Thoracic aorta (tissue), 2 donors: ENCODE measurements at regions not wholly inside any gene's neighbourhood (a gene's known extent, or its start where the extent isn't known, plus 50 kb on each side); places are given as distances from the start of the nearest gene placed in this dataset.
A peak's percentile ranks its signal among the peaks of the same experiment; 100 is the strongest.
"Not testable (repeated sequence)": the region's sequence is repeated elsewhere in the genome, so short reads cannot be mapped to it uniquely, and the experiment has no call there.

Experiments
- ATAC-seq: fragments of 150-250 bp; one replicate; pipeline ENCODE4 v1.8.0; 2017; ENCODE audit warnings: low read depth; ENCODE audit not compliant: insufficient number of reproducible peaks, low FRiP score
- DNase-seq: peaks from one replicate; pipeline ENCODE4 v3.0.0-alpha.2; 2020; ENCODE audit warnings: low spot score
- H3K27ac ChIP-seq, 2 donors: fragments of 200-600 bp; sonication (generic); 1 replicate in 1 of 2; 2 replicates in 1 of 2; pipeline ENCODE4 v1.5.1; 2016; ENCODE audit warnings: mild to moderate bottlenecking in 2 of 2, moderate library complexity in 2 of 2
- H3K27me3 ChIP-seq: fragments of 200-600 bp; sonication (generic); replicated peaks from 2 replicates; pipeline ENCODE4 v1.6.0; 2016; ENCODE audit warnings: mild to moderate bottlenecking; ENCODE audit not compliant: insufficient read depth
- H3K36me3 ChIP-seq: fragments of 200-600 bp; sonication (generic); one replicate; pipeline ENCODE4 v1.5.1; 2016
- H3K4me1 ChIP-seq, 2 donors: fragments of 200-600 bp; sonication (generic); 1 replicate in 1 of 2; 2 replicates in 1 of 2; pipeline versions ENCODE4 v1.5.1 to v1.6.0; 2016; ENCODE audit warnings: low read depth in 2 of 2, mild to moderate bottlenecking in 1 of 2; ENCODE audit not compliant: control insufficient read depth in 1 of 2
- H3K4me3 ChIP-seq: fragments of 200-600 bp; sonication (generic); 2 replicates; pipeline ENCODE4 v1.5.1; 2016; ENCODE audit warnings: mild to moderate bottlenecking
- H3K9me3 ChIP-seq: fragments of 200-600 bp; sonication (generic); 2 replicates; pipeline ENCODE4 v1.5.1; 2016
- CTCF ChIP-seq: fragments of 200-600 bp; sonication (generic); IDR thresholded peaks from one replicate; pipeline ENCODE4 v1.5.1; 2019; ENCODE audit warnings: antibody characterized with exemption

- DNase-seq = no peak
Observed at GRCh38 chr3:61371123-61371522, 119.9 kb upstream of the FHIT start.

GRCh38 chr3:61372723-61373122 lies 121.5 kb upstream of the FHIT start:
- Histone ChIP-seq H3K4me3 (no peak overlapping the region), H3K9me3 (no peaks in the 10 kb centered on the region), H3K36me3 (no peaks in the 10 kb centered on the region), H3K27ac (no peak overlapping the region), H3K27me3 (no peaks in the 10 kb centered on the region), H3K4me1 (no peaks in the 10 kb centered on the region)
- TF ChIP-seq CTCF = no peak
- DNase-seq = no peak
- ATAC-seq = no peak

More at GRCh38 chr3:61371123-61371522, 119.9 kb upstream of the FHIT start:
- H3K4me3 ChIP-seq = no peak overlapping the region
- TF ChIP-seq CTCF = no peak
- no peaks in the 10 kb centered on the region for H3K4me1 ChIP-seq
- H3K36me3 ChIP-seq = no peaks in the 10 kb centered on the region
- no peak overlapping the region for H3K27ac ChIP-seq
- ATAC-seq = no peak
- H3K9me3 ChIP-seq = no peaks in the 10 kb centered on the region
- H3K27me3 ChIP-seq = no peaks in the 10 kb centered on the region

GRCh38 chr3:61378311-61378710 lies 127.1 kb upstream of the FHIT start:
- no peak overlapping the region for H3K4me3 ChIP-seq
- H3K4me1 ChIP-seq = no peaks in the 10 kb centered on the region
- DNase-seq = no peak
- H3K36me3 ChIP-seq = no peaks in the 10 kb centered on the region
- ATAC-seq = no peak
- H3K27me3 ChIP-seq = no peaks in the 10 kb centered on the region
- no peak overlapping the region for H3K27ac ChIP-seq
- no peaks in the 10 kb centered on the region for H3K9me3 ChIP-seq
- TF ChIP-seq CTCF = no peak

- ATAC-seq (no peak), DNase-seq (no peak)
- Histone ChIP-seq H3K36me3 (no peaks in the 10 kb centered on the region), H3K27ac (no peak overlapping the region), H3K4me1 (no peaks in the 10 kb centered on the region), H3K9me3 (no peaks in the 10 kb centered on the region), H3K27me3 (no peaks in the 10 kb centered on the region), H3K4me3 (no peak overlapping the region)
- TF ChIP-seq CTCF = peak; percentile 35
Observed at GRCh38 chr3:61381745-61382392, 130.6 kb upstream of the FHIT start.

GRCh38 chr3:61387817-61388216 lies 136.6 kb upstream of the FHIT start:
- TF ChIP-seq CTCF = no peak
- ATAC-seq (no peak), DNase-seq (no peak)
- Histone ChIP-seq H3K4me1 (no peaks in the 10 kb centered on the region), H3K36me3 (no peaks in the 10 kb centered on the region), H3K27ac (no peak overlapping the region), H3K9me3 (peaks cover 3% of the 10 kb centered on the region), H3K4me3 (no peak overlapping the region), H3K27me3 (no peaks in the 10 kb centered on the region)

- not testable (repeated sequence) for H3K27ac ChIP-seq, DNase-seq, H3K4me1 ChIP-seq, H3K9me3 ChIP-seq, ATAC-seq, H3K36me3 ChIP-seq, H3K27me3 ChIP-seq, H3K4me3 ChIP-seq
Observed at GRCh38 chr3:61393480-61393947, 142.3 kb upstream of the FHIT start.
